GDM1 (cell line): ENCODE measurements at regions not wholly inside any gene's neighbourhood (a gene's known extent, or its start where the extent isn't known, plus 50 kb on each side); places are given as distances from the start of the nearest gene placed in this dataset.

Source experiments
- DNase-seq: peaks from one replicate; lab custom pipeline; 2025; lab: John Stamatoyannopoulos, UW

- DNase-seq: no peak
Observed at GRCh38 chr4:24108567-24108966, 218.7 kb upstream of the PPARGC1A start.

- no peak for DNase-seq
Observed at GRCh38 chr4:24105327-24106038, 215.6 kb upstream of the PPARGC1A start.

GRCh38 chr4:24104158-24104565 is 214.3 kb upstream of the PPARGC1A start:
- DNase-seq: no peak

- DNase-seq: no peak
Observed at GRCh38 chr4:24103434-24104157, 213.7 kb upstream of the PPARGC1A start.

- DNase-seq: no peak
Observed at GRCh38 chr4:24102621-24103020, 212.8 kb upstream of the PPARGC1A start.

- DNase-seq: no peak
Observed at GRCh38 chr4:24096603-24097002, 206.8 kb upstream of the PPARGC1A start.

- no peak for DNase-seq
Observed at GRCh38 chr4:24094726-24095125, 204.9 kb upstream of the PPARGC1A start.

GRCh38 chr4:24093446-24093845 is 203.6 kb upstream of the PPARGC1A start:
- DNase-seq: no peak

GRCh38 chr4:24091639-24092233 is 201.9 kb upstream of the PPARGC1A start:
- DNase-seq: no peak

GRCh38 chr4:24089851-24090534 is 200.1 kb upstream of the PPARGC1A start:
- no peak for DNase-seq

- no peak for DNase-seq
Observed at GRCh38 chr4:24080871-24081270, 191.0 kb upstream of the PPARGC1A start.

- no peak for DNase-seq
Observed at GRCh38 chr4:24078347-24078962, 188.6 kb upstream of the PPARGC1A start.

GRCh38 chr4:24076811-24077210 is 187.0 kb upstream of the PPARGC1A start:
- no peak for DNase-seq

- no peak for DNase-seq
Observed at GRCh38 chr4:24073948-24074347, 184.1 kb upstream of the PPARGC1A start.

GRCh38 chr4:24071612-24072372 is 181.9 kb upstream of the PPARGC1A start:
- DNase-seq: no peak

- no peak for DNase-seq
Observed at GRCh38 chr4:24070117-24070516, 180.3 kb upstream of the PPARGC1A start.

- DNase-seq: no peak
Observed at GRCh38 chr4:24067367-24068193, 177.7 kb upstream of the PPARGC1A start.

GRCh38 chr4:24065974-24066373 is 176.1 kb upstream of the PPARGC1A start:
- DNase-seq: no peak

GRCh38 chr4:24063731-24064130 is 173.9 kb upstream of the PPARGC1A start:
- no peak for DNase-seq

- DNase-seq: no peak
Observed at GRCh38 chr4:24060932-24061331, 171.1 kb upstream of the PPARGC1A start.

- DNase-seq: no peak
Observed at GRCh38 chr4:24059839-24060238, 170.0 kb upstream of the PPARGC1A start.
